ENCODE measurements at regions not wholly inside any gene's neighbourhood (a gene's known extent, or its start where the extent isn't known, plus 50 kb on each side); places are given as distances from the start of the nearest gene placed in this dataset.

- no peak for DNase-seq
These were observed 55.3 kb upstream of the ZMIZ1 start for GRCh38 chr10:79013406-79013987.

GRCh38 chr10:79014796-79015195 is 54.0 kb upstream of the ZMIZ1 start:
- no peak for DNase-seq

GRCh38 chr10:79017882-79018520 is 50.8 kb upstream of the ZMIZ1 start:
- DNase-seq, result no peak

GRCh38 chr10:79018521-79019011 is 50.2 kb upstream of the ZMIZ1 start:
- no peak for DNase-seq
